GM12878 (cell line): ENCODE measurements at regions not wholly inside any gene's neighbourhood (a gene's known extent, or its start where the extent isn't known, plus 50 kb on each side); places are given as distances from the start of the nearest gene placed in this dataset.

Source experiments
- POLR2AphosphoS5 ChIP-seq: IDR thresholded peaks from 2 replicates; pipeline ENCODE4 v1.6.1; 2011; ENCODE audit warnings: mild to moderate bottlenecking, low read length, inconsistent platforms
- SRF ChIP-seq, 2 experiments: IDR thresholded peaks; 2 replicates each; pipeline ENCODE4 v1.6.1; 2011; ENCODE audit warnings: low read depth in 2 of 2, low read length in 2 of 2, mild to moderate bottlenecking in 1 of 2, moderate library complexity in 1 of 2

DNA sequence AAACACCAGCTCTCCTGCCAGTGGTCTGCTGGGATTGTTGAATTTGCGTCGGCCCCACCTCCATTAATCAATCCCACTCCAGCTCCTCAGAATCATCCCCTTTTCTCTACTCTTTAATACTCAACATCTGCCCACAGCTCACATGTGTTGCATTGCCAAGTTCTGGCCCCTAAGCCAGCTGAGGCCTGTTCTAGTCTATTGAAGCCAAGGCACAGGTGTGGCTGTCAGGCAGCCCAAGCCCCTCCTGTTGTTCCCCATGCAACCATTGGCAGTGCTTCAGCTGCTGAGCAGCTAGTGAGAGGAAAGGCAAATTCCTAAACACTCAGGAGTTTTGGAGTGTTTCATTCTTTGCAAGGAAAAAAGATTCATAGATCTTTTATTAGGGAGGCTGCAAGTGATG lies 128.0 kb upstream of the NT5E start:
- no peak for TF ChIP-seq SRF (IDR thresholded peaks at IDR 0.05; ENCODE audit: low read depth in 2 of 2, low read length in 2 of 2)
- TF ChIP-seq POLR2AphosphoS5, result no peak
